Gastroesophageal sphincter (tissue), 3 donors: ENCODE measurements at regions not wholly inside any gene's neighbourhood (a gene's known extent, or its start where the extent isn't known, plus 50 kb on each side); places are given as distances from the start of the nearest gene placed in this dataset.

Experiments
- POLR2A ChIP-seq, 2 donors: fragments of 450-650 bp; IDR thresholded peaks; one replicate each; pipeline ENCODE4 v1.6.1; 2017; ENCODE audit warnings: antibody characterized with exemption in 2 of 2, mild to moderate bottlenecking in 2 of 2, moderate library complexity in 1 of 2
- TF ChIP-seq, protein P1 (sequence below), 4 experiments: fragments of 200-600 bp in 2 of 4; fragments of 450-650 bp in 2 of 4; sonication (generic) in 1 of 4; IDR thresholded peaks; one replicate each; pipeline ENCODE4 v1.5.1; 2017 to 2019; ENCODE audit warnings: antibody characterized with exemption in 4 of 4, mild to moderate bottlenecking in 2 of 4, moderate library complexity in 2 of 4

DNA sequence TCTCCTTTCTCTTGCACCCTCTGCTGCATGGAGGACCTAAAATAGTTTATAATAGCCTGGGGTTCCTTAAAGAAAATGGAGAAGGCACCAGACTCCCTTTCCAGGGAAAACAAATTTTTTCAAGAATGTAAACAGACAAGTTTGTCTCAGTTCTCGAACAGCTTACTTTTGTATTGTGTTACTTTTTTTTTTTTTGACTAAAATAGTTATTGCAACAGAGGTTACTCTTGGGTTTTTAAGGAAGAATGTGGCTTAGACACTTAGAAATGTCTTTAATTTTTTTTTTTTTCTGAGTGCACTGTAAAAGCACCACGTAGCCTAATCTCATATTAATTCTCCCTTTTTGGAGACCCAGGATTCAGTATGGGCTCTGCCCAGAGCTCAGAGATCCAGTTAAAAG lies 148.7 kb upstream of the CARMIL1 start:
- TF ChIP-seq, protein P1, sequence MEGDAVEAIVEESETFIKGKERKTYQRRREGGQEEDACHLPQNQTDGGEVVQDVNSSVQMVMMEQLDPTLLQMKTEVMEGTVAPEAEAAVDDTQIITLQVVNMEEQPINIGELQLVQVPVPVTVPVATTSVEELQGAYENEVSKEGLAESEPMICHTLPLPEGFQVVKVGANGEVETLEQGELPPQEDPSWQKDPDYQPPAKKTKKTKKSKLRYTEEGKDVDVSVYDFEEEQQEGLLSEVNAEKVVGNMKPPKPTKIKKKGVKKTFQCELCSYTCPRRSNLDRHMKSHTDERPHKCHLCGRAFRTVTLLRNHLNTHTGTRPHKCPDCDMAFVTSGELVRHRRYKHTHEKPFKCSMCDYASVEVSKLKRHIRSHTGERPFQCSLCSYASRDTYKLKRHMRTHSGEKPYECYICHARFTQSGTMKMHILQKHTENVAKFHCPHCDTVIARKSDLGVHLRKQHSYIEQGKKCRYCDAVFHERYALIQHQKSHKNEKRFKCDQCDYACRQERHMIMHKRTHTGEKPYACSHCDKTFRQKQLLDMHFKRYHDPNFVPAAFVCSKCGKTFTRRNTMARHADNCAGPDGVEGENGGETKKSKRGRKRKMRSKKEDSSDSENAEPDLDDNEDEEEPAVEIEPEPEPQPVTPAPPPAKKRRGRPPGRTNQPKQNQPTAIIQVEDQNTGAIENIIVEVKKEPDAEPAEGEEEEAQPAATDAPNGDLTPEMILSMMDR (IDR thresholded peaks at IDR 0.05) = no peak
- TF ChIP-seq POLR2A (IDR thresholded peaks at IDR 0.05) = no peak
